Non-pigmented ciliary epithelial cell (primary cell): ENCODE measurements at regions not wholly inside any gene's neighbourhood (a gene's known extent, or its start where the extent isn't known, plus 50 kb on each side); places are given as distances from the start of the nearest gene placed in this dataset.

ENCODE experiments used
- DNase-seq: peaks from one replicate; pipeline ENCODE4 v3.0.0-alpha.2; 2010; ENCODE audit warnings: low read depth

DNA sequence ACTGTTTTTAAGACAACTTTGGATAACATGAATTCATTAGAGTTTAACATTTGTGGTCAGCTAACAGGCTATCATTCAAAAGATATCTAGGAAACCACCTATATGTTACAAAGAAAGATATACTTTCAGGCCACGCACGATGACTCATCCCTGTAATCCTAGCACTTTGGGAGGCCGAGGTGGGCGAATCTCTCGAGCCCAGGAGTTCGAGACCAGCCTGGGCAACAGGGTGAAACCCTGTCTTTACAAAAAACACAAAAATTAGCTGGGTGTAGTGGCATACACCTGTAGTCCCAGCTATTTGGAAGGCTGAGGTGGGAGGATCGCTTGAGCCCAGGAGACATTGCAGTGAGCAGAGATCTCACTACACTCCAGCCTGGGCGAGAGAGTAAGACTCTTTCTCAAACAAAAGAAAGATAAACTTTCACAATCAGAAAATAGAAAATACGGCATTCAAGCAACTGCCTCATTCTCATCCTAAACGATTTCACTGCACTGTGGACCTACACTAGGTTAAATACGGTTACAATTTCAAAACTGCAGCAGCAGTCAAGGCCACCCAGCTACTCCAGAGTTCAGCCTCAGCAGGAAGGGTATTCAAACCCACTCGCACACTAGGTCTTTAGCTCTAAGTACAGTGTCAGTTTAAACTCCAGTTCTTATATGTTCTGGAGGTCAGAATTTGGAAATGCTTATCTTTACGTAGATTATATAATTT lies 250.0 kb upstream of the SLC39A10 start:
- DNase-seq, result no peak

DNA sequence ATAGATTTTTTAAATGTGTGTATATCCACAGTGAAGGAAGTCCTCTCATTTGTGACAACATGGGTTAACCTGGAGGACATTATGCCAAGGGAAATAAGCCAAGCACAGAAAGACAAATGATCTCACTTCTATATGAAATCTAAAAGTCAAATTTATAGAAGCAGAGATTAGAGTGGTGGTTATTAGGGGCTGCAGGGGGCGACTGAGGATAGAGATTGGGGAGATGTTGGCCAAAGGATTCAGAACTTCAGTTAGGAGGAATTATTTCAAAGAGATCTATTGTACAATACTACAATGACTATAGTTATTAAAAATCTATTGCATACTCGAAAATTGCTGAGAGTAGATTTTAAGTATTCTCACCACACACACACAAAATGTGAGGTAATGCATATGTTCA lies 252.4 kb upstream of the SLC39A10 start:
- DNase-seq, result no peak

DNA sequence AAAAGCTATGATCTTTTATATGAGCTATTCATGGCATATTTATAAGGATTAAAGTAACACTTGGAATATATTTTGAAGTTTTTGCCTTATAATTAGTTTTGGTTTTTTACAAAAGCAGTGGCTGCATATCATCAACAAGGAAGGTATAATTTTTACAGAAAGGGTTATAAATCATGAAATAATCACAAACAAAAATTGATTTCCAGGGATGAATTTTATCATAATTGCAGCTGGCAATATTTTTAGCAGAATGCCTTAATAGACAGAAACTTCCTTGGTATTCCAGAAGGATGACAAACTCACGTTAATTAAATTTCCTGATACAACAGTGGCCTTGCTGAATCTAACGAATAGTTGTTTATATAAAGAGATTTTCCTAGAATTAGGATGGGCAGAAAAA lies 260.5 kb upstream of the SLC39A10 start:
- DNase-seq, result no peak

DNA sequence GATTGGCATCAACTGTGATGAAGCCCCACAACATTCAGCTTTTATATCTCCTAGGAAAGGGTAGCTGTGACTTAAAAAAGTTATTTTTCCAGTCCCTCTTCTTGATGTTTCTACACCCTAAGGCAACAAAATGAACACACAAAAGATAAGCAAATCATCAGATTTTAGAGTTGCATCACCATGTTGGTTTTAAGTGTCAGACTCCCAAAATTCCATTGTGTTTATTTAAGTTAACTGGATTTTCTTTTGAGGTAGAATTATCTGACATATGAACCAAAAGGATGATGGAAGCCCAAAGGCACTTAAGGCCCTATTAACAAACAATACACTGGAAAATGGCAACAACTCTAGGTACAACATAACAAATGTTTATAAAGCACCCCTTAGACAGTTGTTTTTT lies 261.7 kb upstream of the SLC39A10 start:
- no peak for DNase-seq

DNA sequence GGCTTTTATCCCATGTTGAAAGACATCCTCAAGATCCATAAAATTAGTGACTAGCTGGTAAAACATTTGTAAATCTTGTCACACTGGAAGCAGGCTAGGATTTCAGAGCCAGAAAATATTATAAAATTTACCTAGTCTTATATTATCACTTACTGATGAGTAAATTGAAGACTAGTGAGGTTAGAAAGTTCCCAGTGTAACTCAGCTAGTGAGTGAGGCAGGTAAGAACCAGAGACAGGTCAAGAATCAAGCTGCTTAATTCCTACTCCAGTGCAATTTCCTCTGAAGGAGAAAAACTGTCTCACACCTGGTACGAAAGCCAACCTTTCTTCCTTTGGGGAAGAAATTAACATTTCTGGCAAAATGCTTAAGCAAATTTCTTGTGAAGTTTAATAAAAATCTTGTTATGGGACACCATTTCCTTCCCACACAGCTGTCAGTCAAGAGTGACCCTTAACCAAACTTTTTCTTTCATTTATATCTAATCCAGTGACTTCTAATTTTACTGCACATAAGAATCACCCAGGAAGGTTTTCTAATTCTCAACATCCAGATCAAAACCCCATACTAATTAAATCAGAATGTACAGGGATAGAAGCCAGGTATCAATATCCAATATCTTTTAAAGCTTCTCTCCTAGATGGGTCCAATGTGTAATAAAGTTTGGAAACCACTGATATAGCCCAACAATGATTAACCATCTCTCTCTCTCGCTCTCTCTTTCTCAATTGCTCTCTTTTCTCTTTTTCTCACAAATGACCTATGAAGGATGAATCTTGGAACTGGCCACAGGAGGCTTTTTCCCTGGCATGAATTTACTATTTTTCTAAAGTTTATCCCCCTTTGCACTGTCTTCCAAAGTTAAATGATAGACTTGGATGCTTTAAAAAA lies 264.3 kb upstream of the SLC39A10 start:
- DNase-seq, result no peak

DNA sequence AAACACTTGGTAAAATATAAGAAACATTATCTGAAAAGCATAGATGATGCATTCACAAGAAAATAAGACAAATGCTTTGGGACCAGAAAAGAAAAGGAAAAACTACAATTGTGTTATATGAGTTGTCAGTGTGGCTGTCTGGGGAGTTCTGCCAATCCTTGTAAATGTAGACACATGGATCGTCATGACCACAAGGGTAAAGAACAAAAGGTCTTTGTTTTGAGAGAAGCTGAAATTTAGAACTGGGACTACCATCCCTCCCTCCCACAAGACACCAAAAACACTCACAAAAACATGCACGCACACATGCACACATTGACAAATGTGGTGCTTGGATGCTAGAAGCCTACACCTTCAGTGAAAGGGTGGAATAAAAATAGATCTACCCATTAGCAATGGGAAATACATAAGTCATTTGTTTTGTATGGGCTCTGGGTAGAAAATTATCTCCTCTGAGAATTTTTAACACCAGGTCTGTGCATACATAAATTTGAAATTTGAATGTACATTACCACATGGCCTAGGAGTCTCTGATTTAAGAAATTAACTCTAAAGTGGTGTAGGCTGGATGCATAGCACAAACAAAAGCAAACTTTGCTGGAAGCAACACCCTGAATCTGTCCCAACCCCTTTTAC lies 266.2 kb upstream of the SLC39A10 start:
- no peak for DNase-seq

DNA sequence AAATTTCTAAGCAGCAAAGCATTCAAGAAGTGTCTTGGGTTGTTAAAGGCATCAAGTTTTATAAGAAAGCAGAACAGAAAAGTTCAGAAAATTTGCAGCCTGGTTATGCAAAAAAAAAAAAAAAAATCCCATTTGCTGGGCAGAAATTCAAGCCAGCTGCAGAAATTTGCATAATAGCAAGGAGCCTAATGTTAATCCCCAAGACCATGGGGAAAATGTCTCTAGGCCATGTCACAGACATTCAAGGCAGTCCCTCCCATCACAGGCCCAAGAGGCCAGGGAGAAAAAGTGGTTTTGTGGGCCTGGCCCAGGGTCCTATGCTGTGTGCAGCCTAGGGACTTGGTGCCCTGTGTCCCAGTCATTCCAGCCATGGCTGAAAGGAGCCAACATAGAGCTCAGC lies 269.0 kb upstream of the SLC39A10 start:
- DNase-seq, result no peak

DNA sequence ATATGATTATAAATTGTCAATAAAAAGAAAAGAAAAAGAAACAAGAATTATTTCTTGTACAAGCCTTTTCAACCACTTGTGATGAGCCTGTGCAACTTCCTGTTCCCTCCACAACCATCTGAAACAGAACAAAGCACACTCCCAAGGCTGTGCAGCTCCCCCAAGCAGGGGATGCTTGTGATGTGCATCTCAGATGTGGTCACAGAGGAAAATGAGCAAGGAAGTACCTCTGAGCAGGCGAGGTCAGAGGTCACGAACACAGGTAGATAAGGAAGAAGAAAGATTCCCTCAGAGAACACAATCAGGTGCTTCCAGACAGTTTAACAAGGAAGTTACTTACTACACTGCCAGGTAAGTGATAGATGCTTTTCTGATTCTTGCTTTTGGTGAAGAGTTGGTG lies 274.8 kb upstream of the SLC39A10 start:
- DNase-seq, result no peak

DNA sequence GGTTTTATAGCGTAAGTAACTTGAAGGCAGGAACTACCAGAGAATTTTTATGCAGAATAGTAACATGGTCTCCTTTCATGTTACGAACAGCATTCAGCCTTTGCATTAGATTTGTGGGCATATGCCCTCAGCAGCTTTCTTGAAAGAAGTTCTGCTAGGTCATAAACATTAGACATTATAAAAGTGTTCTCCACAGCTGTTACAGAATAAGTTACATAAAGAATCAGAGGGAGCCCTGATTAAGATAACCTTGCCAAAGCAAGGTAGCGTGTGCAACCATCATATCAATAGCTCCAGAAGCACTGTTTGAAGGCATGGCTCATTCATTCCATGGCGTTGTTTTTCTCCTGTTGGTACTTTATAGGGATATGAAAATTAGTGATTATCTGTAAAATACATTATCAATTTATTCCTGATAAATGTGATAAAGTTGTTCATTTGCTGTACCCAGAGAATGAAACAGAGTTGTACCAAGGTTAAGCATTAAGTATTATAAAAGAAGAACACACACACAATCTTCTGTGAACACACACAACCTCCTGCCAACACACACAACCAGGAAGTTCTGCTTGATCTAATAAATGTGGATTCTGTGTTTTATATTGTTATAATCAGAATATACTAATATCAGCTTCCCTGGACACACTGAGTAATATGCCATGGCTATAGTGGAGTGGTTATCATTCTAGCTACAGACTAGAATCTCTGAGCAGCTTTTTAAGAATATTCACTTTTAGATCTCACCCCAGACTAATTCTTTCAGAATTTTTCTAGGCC lies 286.7 kb upstream of the SLC39A10 start:
- DNase-seq, result no peak

DNA sequence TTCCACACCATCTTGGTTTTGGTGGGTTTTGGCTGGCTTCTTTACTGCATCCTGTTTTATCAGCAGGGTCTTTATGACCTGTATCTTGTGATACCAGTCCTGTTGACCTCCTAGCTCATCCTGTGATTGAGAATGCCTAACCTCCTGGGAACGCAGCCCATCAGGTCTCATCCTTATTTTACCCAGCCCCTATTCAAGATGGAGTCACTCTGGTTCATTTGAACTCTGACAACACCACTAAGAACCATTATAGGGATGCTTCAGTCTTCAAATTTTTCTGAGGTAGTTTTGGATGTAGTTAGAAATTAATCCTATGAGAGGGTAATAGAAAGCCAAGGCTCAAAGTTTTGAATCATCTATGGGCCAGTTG lies 287.8 kb upstream of the SLC39A10 start:
- DNase-seq, result no peak

DNA sequence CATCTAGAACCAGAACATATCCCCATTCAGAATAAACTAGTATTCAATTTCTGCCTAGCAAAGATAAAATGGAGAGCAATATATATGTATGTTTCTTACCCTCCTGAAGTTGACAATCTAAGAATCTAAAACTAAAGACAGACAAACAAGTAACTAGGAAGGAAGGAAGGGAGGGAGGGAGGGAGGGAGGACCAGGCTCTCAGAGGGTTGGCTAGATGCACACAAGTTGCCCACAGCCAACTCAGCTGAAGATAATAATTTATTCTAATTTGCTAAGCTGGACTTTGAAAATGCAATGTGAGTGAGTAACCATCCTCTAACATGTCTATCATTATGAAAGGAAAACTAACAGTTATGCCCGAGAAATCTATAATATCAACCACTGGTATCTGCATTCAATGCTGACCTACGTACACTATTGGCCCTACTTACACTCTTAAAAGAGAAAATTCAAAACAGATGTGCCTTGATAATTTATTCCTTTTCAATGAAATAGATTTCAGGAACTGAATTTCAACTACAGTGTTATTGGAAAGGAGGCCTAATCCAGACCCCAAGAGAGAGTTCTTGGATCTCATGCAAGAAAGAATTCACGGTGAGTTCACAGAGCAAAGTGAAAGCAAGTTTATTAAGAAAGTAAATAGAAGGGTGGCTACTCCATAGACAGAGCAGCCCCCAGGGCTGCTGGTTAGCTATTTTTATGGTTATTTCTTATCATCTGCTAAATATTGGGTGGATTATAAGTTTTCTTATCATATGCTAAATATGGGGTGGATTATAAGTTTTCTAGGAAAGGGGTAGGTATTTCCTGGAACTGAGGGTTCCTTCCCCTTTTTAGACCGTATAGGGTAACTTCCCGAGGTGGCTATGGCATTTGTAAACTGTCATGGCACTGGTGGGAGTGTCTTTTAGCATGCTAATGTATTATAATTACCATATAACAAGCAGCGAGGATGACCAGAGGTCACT lies 288.5 kb upstream of the SLC39A10 start:
- DNase-seq, result no peak

DNA sequence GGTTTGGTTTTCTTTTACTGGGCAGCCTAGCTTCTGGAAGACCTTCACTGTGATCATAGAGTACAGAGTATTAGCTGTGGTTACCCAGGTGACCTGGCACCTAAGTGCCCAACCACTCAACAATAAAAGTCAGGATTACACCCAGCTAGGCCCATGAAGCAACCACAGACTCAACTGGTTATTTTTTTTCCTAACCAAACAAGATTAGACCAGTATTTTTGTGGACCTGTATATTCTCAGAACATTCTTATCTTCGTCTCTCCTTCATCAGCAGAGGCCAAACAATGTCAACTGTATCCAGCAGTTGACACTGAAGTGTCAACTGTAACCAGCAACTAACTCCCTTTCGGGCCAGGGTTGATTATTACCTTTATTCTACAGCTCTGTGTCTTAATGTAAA lies 289.2 kb upstream of the SLC39A10 start:
- DNase-seq, result no peak

DNA sequence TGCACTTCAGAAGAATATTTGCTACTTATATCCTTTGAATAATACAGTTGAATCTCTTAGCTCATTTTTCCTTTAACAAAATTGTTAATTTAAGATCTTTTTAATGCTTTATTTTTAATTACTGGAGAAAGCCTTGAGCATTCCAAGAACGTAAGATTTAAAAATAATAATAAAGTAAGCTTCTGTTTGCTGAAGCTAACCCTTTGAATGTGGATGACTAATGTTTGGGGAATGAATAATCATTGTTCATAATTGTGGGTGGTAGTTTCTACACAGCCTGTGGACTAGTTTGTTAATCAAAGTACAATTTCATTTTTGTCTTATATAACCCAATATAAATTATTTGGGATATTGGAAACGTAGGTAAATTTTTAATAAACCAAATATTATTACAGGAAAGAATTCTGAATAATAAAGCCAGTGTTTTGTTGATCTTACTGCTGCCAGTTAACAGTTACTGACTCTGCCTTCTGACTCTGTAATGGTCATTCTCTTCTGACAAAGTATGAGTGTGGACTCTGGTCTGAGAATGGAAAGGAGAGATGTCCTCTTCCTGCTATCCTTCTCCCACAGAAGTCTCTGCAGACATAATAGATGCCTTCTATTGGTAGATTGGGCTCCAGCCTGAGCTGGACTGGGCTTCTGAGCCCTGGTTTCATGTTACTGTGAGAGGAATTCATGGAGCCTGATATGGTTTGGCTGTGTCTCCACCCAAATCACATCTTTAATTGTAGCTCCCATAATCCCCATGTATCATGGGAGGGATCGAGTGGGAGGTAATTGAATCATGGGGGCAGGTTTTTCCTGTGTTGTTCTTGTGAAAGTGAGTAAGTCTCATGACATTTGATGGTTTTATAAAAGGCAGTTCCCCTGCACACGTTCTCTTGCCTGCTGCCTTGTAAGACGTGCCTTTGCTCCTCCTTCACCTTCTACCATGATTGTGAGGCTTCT lies 292.7 kb upstream of the SLC39A10 start:
- DNase-seq, result peak; percentile 61

DNA sequence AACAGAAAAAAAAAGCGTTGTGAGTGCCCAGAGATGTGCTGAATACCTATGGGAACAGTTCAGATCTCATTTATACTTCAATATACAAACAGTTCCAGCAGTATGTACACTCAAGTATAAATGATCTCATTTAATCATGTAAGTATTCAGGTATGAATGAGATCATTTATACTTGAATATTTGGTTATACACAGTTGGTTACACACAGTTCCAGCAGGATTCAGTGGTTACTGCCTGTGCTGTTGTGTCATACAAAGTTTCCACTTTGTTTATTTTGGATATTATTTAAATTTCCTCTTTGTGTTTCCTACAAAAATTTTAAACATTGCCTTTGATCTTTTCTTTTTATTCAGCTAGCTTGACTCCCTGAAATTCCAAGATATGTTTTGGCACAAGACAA lies 293.5 kb upstream of the SLC39A10 start:
- DNase-seq, result peak; percentile 61

DNA sequence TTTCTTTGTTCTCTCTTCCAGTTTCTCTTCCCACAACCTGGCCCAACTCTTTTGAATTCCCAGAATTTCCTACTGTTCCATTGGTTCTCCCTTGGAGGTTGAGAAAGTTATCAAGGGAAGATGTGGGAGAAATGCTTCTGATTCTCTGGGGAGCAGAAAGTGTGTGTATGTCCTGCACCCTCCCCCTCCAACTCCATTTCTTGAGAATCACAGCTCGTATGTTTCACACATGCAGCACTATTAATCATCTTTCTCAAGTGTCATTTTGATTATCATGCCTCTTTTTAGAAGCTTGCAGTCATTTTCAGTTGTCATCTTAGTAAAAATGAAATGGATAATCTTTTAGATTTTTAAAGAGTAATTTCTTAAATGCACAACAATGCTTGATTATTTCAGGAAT lies 296.8 kb upstream of the SLC39A10 start:
- no peak for DNase-seq

DNA sequence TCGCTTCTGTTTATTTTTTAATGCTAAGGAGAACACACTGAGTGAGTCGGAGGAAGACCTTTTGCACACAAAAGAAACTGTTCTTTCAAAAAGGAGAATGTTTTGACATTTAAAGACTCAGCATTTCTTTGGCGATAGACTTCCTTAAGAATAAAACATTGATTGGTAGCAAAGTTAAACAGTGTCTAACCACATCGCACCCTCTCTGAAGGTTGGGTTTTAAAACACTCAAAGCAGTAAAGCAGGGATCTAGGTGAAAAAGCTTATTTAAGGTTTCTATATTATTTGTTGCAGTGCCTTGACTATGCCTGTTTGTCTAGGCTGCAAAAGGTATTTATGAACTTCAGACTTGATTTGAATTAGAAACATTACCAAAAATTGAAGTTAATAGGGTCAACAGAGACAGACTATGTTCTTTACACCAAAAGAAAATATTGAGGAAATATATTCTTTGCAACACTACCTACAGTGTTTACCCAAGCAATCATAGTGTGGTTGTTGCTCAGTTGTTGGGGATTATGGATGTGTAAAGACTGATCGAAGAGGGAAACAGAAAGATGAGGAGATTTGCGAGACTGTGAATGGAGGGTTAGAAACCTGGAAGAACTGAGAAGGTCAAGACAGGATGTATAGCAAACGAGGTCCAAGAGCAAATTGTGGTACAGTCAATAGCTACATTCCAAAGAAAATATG lies 297.8 kb upstream of the SLC39A10 start:
- no peak for DNase-seq

DNA sequence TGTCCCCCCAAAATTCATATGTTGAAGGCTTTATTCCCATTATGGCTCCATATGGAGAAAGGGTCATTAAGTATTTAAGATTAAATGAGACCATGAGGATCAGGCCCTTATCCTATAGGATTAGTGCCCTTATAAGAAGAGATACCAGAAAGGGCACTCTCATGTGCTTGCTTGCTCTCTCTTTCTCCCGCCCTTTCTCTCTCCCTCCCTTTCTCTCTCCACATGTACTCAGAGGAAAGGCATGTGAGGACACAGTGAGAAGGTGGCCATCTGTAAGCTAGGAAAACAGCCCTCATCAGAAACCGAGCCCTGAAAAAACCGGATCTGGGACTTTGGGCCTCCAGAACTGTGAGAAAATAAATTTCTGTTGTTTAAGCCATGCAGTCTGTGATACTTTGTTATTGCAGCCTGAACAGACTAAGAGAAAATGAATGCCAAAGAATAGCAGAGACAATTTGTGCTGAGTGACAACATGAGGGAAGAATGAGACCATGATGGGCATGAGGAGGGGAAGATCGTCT lies 300.0 kb upstream of the SLC39A10 start:
- DNase-seq, result no peak

DNA sequence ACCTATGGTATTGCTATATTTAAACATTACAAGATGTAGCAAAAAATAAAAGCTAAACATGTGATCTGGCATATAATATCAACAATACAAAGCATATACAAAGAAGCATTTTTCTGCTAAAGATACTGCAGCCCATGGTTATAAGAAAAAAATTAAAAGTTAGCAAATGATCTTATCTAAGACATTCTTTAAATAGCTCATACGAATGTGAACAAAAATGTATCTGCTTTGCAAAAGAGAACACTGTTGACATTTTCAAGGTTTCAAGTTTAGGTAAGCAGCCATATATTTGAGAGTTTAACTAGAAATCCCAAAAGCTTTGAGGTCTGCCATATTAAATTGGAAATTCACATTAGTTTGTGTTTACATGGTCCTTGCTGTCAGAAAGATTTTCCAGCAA lies 301.0 kb upstream of the SLC39A10 start:
- DNase-seq, result peak; percentile 9

DNA sequence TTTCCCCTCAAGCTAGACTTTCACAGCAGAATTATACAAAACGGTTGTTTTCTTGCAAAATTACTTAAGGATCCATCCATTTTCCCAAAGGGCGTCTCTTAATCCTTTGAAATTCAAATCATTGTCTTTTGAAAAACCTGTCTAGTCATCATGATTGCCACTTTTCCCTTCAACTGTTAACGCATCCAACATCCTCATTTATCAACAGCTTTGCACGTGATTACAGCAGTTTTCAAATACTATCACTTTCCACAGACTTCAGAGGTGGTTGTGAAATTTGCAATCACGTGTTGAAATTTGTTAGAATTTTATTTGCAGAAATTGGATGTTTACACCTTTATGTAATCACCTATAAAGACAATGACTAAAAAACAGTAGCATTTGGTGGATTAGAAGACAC lies 304.4 kb upstream of the SLC39A10 start:
- no peak for DNase-seq
